ENCODE measurements at regions not wholly inside any gene's neighbourhood (a gene's known extent, or its start where the extent isn't known, plus 50 kb on each side); places are given as distances from the start of the nearest gene placed in this dataset.
"Not testable (repeated sequence)": the region's sequence is repeated elsewhere in the genome, so short reads cannot be mapped to it uniquely, and the experiment has no call there.

DNA sequence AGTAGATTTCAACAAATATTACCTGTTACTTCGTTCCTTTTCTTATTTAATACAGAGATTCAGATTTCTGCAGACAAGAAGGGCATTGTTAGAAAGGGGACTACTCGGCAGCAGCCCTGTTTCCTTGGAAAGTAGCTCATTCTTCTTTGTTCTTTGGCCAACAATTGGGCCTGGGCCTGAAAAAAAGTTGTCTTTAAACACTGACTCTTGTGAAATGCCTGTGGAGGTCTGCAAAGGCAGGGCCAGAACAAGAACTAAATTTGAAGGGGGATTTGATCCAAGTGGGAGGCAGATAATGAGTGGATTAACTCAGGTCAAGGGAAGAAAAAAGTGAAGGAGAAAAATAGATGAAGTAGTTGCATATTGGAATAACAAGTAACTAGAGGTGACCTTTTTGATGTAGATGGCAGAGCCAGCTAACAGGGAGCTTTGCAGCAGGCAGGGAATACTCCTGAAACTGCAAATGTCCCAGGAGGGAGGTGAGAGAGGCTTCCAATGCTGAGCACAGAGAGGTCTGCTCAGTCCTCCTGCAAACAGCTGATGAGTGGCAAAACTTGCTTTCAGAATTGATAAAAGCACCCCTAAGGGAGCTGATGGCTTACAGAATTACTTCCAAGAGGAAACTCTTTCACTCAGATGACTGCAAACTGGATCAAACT is 393.2 kb upstream of the HS3ST1 start:
- peaks cover 9% of the 10 kb centered on the region for H3K27me3 Mint-ChIP-seq
- ATAC-seq = no peak
- H3K4me1 Mint-ChIP-seq = no peaks in the 10 kb centered on the region
- no peak overlapping the region for H3K27ac Mint-ChIP-seq
- no peak for DNase-seq
- H3K9me3 Mint-ChIP-seq = peaks cover 13 to 39% of the 10 kb centered on the region in 2 donors
- H3K4me3 Mint-ChIP-seq = no peak overlapping the region

DNA sequence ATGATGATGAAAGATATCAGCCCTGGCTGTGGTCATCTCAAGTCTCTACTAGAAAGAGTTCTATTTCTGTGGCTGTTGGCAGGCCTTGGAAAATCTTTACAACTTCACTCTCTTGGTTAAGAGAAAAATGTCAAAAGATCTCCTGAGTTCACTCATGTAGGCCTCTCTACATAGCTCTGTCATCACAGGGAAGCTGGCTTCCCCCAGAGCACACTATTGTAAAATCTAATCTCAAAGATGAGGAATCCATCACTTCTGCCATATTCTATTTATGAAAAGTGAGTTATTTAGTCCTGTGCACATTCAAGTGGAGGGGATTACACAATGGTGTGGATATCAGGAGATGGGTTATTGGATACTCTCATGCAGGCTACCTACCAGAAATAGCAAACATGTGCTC is 388.4 kb upstream of the HS3ST1 start:
- DNase-seq = no peak

DNA sequence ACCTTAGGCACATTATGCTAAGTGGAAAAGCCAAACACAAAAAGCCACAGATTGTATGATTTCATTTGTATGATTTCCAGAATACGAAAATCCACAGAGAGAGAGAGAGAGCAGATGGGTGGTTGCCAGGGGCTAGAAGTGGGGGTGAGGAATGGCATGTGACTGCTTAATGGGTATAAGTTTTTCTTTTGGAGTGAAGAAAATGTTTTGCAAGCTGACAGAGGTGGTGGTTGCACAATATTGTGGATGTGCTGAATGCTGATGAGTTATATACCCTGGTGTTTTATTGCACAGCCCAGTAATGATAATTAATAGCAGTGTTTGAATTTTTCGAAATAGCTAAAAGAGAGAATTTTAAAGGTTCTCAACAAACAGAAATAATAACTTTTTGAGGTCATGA is 386.1 kb upstream of the HS3ST1 start:
- no peaks in the 10 kb centered on the region for H3K27me3 Mint-ChIP-seq
- DNase-seq (no peak), ATAC-seq (no peak)
- H3K4me3 Mint-ChIP-seq = no peak overlapping the region
- no peaks in the 10 kb centered on the region for H3K4me1 Mint-ChIP-seq
- H3K9me3 Mint-ChIP-seq = no peaks in the 10 kb centered on the region
- H3K27ac Mint-ChIP-seq = no peak overlapping the region

More for the DNA sequence above, 388.4 kb upstream of the HS3ST1 start:
- Mint-ChIP-seq H3K27me3 (no peaks in the 10 kb centered on the region), H3K4me1 (no peaks in the 10 kb centered on the region), H3K4me3 (no peak overlapping the region), H3K9me3 (peaks cover 0 to 6% of the 10 kb centered on the region in 2 donors), H3K27ac (no peak overlapping the region)
- no peak for ATAC-seq

DNA sequence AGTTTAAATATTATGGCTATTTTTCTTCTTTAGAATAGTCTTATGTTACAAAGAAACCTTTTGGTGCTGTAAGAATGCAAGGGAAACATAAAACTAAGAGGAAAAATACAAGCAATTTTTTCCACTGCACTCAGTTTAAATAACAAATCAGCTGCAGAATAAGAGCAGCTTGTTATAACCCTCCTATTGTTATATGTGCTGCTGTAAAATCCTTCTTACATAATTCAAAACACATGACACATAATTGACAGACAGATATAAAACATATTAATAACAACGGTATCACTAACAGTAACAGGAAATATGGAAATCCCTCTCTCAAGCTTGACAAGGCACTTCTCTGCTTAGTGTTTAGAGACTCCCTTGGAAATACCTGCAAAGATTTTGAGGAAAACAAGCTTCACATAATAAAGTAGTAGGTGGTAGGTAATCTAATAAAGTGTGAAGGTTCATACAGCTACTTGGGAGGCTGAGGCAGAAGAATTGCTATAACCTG is 385.3 kb upstream of the HS3ST1 start:
- no peaks in the 10 kb centered on the region for H3K27me3 Mint-ChIP-seq

DNA sequence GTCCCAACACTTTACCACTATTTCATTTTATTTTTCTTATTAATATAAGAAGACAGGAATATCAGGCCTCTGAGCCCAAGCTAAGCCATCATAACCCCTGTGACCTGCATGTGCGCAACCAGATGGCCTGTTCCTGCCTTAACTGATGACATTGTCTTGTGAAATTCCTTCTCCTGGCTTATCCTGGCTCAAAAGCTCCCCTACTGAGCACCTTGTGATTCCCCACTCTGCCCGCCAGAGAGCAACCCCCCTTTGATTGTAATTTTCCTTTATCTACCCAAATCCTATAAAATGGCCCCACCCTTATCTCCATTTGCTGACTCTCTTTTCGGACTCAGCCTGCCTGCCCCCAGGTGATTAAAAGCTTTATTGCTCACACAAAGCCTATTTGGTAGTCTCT is 382.8 kb upstream of the HS3ST1 start:
- H3K4me3 Mint-ChIP-seq, H3K4me1 Mint-ChIP-seq, H3K27ac Mint-ChIP-seq, H3K9me3 Mint-ChIP-seq, ATAC-seq, H3K27me3 Mint-ChIP-seq, DNase-seq: not testable (repeated sequence)

More for the DNA sequence above, 385.3 kb upstream of the HS3ST1 start:
- H3K4me1 Mint-ChIP-seq = no peaks in the 10 kb centered on the region
- no peak overlapping the region for H3K4me3 Mint-ChIP-seq
- no peaks in the 10 kb centered on the region for H3K9me3 Mint-ChIP-seq
- ATAC-seq = no peak
- DNase-seq = no peak
- H3K27ac Mint-ChIP-seq = no peak overlapping the region

DNA sequence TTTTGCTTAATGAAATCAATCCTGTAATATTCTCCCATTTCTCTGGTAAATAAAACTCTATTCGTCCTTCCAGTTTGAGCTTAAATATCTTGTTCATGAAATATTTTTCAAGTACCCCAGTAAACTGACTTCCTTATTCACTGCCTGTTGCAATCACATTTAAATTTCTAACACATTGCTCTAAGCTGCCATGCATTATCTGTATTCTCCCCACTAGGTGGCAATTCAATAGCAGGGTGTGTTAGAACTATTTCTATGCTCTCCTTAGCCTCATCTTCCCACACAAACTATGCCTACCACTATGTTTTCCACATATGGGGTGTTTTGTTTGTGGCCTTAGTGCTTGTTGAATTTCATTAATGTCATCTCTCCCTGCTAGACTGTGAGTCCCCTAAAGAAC is 377.1 kb upstream of the HS3ST1 start:
- ATAC-seq (no peak), DNase-seq (no peak)
- no peaks in the 10 kb centered on the region for H3K4me1 Mint-ChIP-seq
- no peaks in the 10 kb centered on the region for H3K27me3 Mint-ChIP-seq
- no peaks in the 10 kb centered on the region for H3K9me3 Mint-ChIP-seq
- no peak overlapping the region for H3K4me3 Mint-ChIP-seq
- no peak overlapping the region for H3K27ac Mint-ChIP-seq

DNA sequence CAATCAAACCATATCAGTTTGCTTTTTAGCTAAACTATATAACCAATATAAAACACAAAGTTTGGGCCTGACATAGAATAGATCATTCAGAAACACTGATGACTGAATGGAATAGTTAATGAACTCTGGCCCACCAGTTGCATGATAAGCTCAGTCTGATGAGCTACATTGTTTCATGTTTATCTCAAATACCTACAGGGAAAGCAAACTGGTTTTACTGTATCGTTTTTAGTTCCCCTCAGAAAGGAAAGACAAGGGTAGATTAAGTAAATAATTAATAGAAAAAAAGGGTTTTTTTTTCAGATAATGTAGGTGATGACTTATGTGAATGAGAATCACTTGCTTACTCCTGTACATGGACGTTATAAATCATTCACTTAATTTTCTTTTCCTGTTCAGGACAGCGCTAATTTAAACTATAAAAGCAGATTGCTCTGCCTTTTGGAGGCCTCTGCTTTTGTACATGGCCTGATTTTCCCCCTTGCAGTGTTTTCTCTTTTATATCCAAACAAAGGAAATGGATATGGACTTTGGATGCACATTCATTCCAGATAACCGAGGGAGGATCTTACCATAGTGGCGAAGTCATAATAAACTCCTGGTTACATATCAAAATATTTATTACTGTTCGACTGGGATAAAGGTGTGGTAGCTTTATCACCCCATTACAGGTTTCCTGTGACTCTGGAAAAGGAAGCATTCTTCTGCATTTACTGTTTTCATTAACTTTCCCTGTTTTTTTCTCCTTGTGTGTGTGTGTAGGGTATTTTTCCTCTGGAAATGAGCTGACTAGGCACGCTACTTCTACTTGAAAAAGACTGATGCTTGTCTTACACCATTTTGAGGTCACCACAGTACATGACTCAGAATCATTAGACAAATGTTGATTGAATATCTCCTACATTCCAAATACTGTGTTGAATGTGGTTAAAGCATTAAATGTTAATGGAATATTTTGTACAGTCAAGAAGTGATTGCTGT is 373.1 kb upstream of the HS3ST1 start:
- Mint-ChIP-seq H3K27ac (no peak overlapping the region), H3K4me3 (no peak overlapping the region)

DNA sequence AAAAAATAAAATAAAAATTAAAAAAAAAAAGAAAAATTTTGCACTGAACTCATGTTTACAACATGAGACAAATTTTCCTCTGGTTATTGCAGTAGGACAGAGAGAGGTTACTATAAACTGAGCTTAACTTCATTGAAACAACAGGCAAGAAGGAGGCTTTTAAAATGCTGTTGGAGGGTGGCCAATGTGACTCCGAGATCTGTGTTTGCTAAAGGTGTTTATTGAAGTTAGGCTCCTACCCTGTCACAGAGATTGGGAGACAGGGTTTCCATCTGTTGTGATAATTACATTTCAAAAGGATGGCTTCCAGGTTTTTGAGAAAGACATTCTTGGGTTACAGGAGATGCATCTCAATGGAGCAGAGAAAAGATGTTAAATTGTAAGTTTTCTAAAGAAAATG is 370.5 kb upstream of the HS3ST1 start:
- ATAC-seq (no peak), DNase-seq (no peak)
- Mint-ChIP-seq H3K4me3 (no peak overlapping the region), H3K4me1 (no peaks in the 10 kb centered on the region), H3K9me3 (no peaks in the 10 kb centered on the region), H3K27ac (no peak overlapping the region), H3K27me3 (no peaks in the 10 kb centered on the region)

More for the DNA sequence above, 373.1 kb upstream of the HS3ST1 start:
- DNase-seq (no peak), ATAC-seq (no peak)
- no peaks in the 10 kb centered on the region for H3K4me1 Mint-ChIP-seq
- no peaks in the 10 kb centered on the region for H3K9me3 Mint-ChIP-seq
- no peaks in the 10 kb centered on the region for H3K27me3 Mint-ChIP-seq

DNA sequence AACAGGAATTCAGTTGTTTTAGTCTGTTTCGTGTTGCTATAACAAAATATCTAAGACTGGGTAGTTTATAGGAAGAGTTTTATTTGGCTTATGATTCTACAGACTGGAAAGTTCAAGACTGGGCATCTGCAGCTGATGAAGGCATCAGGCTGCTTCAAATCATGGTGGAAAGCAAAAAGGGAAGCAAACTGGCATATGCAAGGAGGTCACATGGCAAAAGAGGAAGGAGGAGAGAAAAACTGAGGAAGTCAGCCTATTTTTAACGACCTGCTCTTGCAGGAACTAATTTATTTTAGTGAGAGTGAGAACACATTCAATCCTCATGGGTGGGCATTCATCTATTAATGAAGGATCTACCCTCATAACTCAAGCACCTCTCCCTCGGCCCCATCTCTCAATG is 363.1 kb upstream of the HS3ST1 start:
- Mint-ChIP-seq H3K27ac (no peak overlapping the region), H3K4me3 (no peak overlapping the region), H3K9me3 (peaks cover 0 to 4% of the 10 kb centered on the region in 2 donors), H3K4me1 (no peaks in the 10 kb centered on the region), H3K27me3 (peaks cover 15% of the 10 kb centered on the region)
- DNase-seq = no peak
- ATAC-seq = no peak

DNA sequence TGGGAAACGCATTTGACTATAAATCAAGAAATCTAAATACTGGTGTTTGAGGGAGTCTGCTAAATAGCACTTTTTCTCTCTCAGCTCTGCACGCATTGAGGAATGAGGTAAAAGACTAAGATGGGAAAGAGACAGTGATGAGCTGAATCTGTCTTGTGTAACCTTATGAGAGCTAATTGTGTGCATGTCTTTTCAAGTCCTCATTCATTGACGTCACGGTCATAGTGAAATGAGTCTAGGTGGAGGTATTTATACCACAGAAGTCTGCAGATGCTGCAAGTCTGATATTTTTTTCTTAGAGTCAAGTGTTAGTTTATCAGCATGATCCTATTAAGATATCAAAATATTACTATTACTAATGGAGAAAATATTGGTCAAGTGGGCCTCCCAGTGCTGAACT is 361.5 kb upstream of the HS3ST1 start:
- H3K27ac Mint-ChIP-seq = no peak overlapping the region
- no peaks in the 10 kb centered on the region for H3K4me1 Mint-ChIP-seq
- H3K4me3 Mint-ChIP-seq = no peak overlapping the region
- no peak for ATAC-seq
- H3K9me3 Mint-ChIP-seq = peaks cover 0 to 4% of the 10 kb centered on the region in 2 donors
- H3K27me3 Mint-ChIP-seq = peaks cover 19% of the 10 kb centered on the region
- no peak for DNase-seq

DNA sequence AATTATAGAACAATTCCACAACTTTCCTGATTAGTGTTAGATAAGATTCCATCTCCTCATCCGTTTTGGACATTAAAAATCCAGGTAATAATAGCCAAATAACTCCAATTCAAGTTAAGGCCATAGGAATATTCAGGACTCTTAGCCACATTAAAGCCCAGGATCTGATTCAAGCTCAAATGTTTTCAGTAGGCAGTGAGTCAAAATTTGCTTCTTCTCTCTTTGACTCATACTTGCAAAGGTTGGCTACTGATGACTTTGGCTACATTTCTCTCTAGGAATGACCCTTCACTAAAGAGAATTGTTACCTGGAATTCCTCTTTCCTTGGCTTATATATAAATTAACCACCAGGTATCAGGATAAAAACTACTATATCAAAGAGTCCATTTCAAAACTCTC is 354.9 kb upstream of the HS3ST1 start:
- no peak overlapping the region for H3K27ac Mint-ChIP-seq
- no peak overlapping the region for H3K4me3 Mint-ChIP-seq
- H3K27me3 Mint-ChIP-seq = peaks cover 11% of the 10 kb centered on the region
- H3K9me3 Mint-ChIP-seq = no peaks in the 10 kb centered on the region
- no peaks in the 10 kb centered on the region for H3K4me1 Mint-ChIP-seq
- ATAC-seq (no peak), DNase-seq (no peak)

DNA sequence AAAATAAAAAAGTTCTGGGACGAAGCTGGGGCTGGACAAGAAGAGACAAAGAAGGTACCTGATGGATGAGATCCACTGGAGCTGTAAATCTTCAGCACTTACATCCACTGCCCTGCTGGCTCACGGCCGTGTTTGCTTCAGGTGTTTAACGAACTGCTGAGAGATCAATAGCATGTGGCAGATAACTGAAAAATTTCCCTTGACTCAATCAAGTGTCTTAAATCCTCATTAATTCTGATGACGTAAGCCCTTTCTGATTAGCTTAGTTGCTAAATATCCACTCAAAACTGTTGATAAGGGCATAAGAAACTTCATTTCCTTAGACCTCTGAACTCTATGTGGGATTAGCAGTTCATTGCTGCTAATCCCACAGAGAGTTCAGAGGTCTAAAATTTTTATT is 354.2 kb upstream of the HS3ST1 start:
- Mint-ChIP-seq H3K4me3 (no peak overlapping the region), H3K9me3 (no peaks in the 10 kb centered on the region), H3K27me3 (peaks cover 11% of the 10 kb centered on the region), H3K4me1 (no peaks in the 10 kb centered on the region), H3K27ac (no peak overlapping the region)
- no peak for DNase-seq
- no peak for ATAC-seq

DNA sequence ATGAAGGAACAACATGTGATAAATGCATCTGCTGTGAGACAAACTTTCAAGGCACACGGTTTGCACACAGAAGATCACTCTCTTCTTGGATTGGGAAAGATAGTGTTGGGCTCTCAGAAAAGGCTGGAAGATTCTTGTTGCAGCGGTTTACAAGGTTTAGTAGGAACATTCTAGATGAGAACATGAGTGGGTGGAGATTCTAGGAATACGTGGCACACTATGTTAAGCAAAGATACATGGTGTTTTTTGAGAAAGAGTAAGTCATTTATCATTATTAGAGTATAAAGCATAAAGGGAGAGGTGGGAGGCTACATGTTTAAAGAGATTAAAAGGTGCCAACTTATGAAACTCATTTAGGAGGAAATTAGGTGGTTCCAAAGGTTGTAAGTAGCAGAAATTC is 348.8 kb upstream of the HS3ST1 start:
- Mint-ChIP-seq H3K4me3 (no peak overlapping the region), H3K27me3 (no peaks in the 10 kb centered on the region), H3K4me1 (no peaks in the 10 kb centered on the region), H3K9me3 (no peaks in the 10 kb centered on the region), H3K27ac (no peak overlapping the region)
- DNase-seq (no peak), ATAC-seq (no peak)

DNA sequence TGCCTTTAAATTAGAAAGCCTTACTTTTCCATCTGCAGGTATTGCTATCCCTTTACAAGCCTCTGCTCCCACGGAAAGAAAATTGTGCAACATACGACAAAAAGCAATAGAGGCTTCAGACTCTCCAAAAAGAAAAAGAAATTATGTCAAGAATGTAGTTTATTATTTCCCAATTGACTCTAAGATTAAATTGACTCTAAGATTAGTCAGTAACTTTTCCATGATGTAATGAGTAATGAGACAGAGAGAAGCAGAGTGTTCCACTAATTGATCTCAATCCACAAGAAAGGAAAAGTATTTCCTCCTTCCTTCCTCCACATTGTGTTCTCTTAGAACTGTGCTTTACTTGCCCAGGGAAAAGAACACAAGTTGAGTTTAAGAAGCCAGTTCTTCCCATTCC is 345.7 kb upstream of the HS3ST1 start:
- ATAC-seq (no peak), DNase-seq (no peak)
- H3K27me3 Mint-ChIP-seq = no peaks in the 10 kb centered on the region
- H3K9me3 Mint-ChIP-seq = no peaks in the 10 kb centered on the region
- no peak overlapping the region for H3K27ac Mint-ChIP-seq
- no peaks in the 10 kb centered on the region for H3K4me1 Mint-ChIP-seq
- H3K4me3 Mint-ChIP-seq = no peak overlapping the region

DNA sequence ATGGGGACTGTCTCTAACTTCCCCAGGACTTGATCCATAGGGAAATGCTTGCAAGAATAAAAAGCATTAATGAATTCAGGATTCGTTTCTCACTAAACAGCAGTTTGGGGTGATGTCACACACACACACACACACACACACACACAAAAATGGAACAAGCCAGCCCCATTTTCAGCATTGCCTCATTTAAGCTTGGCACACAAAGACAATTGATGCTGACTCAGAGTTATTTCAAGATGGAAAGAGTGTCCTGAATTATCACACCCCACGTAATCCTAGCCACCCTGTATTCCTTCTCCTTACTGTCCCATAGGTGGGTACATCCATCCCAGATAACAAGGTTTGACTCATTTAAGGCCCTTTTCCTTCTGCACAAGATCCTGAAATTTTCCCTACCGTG is 345.1 kb upstream of the HS3ST1 start:
- H3K9me3 Mint-ChIP-seq = no peaks in the 10 kb centered on the region
- H3K27ac Mint-ChIP-seq = no peak overlapping the region
- no peaks in the 10 kb centered on the region for H3K4me1 Mint-ChIP-seq
- H3K4me3 Mint-ChIP-seq = no peak overlapping the region
- H3K27me3 Mint-ChIP-seq = no peaks in the 10 kb centered on the region
- DNase-seq (no peak), ATAC-seq (no peak)

DNA sequence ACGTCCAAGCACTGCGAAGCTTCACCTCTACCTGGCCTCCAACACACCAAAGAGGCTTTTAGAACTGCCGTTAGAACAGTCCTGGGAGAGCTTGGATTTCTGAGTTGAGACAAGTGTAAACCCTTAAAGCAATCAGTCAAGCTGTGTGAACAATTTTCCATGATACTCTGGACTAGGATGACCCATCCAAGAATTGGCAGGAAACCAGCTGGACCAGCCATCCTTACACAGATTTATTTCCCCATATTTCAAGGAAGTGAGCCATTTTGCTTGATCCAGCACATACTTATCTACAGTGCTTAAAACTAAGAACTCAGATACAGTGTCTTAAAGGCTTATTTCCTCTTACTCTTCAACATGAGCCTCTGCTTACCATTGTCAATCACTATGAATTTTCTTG is 340.7 kb upstream of the HS3ST1 start:
- no peak for DNase-seq
- no peak for ATAC-seq
- H3K4me3 Mint-ChIP-seq = no peak overlapping the region
- no peaks in the 10 kb centered on the region for H3K4me1 Mint-ChIP-seq
- H3K27me3 Mint-ChIP-seq = no peaks in the 10 kb centered on the region
- H3K27ac Mint-ChIP-seq = no peak overlapping the region
- no peaks in the 10 kb centered on the region for H3K9me3 Mint-ChIP-seq

Measured in stimulated activated naive CD8-positive, alpha-beta T cell treated with anti-CD3 and anti-CD28 coated beads, Interleukin-15, amount 100 ng/mL, for 72 hours (primary cell).